ENCODE measurements at regions not wholly inside any gene's neighbourhood (a gene's known extent, or its start where the extent isn't known, plus 50 kb on each side); places are given as distances from the start of the nearest gene placed in this dataset.

DNA sequence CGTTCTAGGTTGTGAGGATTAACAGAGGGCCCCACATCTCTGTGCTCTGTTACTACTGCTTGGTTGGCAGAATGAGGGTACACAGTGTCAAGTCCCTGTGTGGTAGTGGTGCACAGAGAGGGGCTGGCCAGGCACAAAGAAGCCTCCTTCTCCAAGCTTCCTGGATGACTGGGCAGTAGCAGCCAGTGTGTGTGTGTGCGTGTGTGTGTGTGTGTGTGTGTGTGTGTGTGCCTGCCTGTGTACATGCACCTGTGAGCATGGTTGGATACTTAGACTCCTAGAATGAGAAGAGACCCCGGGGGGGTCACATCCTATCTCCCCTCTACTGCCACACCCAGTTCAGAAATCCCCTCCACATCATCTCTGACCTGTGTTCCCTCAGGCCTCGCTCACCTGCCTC, 146.7 kb upstream of the UNC5B start:
- no peak for TF ChIP-seq POLR2A (IDR thresholded peaks at IDR 0.05)
- TF ChIP-seq, protein P1, sequence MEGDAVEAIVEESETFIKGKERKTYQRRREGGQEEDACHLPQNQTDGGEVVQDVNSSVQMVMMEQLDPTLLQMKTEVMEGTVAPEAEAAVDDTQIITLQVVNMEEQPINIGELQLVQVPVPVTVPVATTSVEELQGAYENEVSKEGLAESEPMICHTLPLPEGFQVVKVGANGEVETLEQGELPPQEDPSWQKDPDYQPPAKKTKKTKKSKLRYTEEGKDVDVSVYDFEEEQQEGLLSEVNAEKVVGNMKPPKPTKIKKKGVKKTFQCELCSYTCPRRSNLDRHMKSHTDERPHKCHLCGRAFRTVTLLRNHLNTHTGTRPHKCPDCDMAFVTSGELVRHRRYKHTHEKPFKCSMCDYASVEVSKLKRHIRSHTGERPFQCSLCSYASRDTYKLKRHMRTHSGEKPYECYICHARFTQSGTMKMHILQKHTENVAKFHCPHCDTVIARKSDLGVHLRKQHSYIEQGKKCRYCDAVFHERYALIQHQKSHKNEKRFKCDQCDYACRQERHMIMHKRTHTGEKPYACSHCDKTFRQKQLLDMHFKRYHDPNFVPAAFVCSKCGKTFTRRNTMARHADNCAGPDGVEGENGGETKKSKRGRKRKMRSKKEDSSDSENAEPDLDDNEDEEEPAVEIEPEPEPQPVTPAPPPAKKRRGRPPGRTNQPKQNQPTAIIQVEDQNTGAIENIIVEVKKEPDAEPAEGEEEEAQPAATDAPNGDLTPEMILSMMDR (IDR thresholded peaks at IDR 0.05) = no peak

Data from right lobe of liver (tissue), 4 donors.